T-helper 1 cell treated with Interleukin-12 subunit alpha and Interleukin-12 subunit beta and Interleukin-4 antibody, amounts not matched to agents 30 ng/mL and 1 ng/mL, for 36 hours (primary cell): ENCODE measurements at regions not wholly inside any gene's neighbourhood (a gene's known extent, or its start where the extent isn't known, plus 50 kb on each side); places are given as distances from the start of the nearest gene placed in this dataset.

ENCODE experiments used
- intact Hi-C: fragments of 100-400 bp; cut with micrococcal nuclease; formaldehyde crosslinking; loops from one replicate; pipeline ENCODE4 v1.15.1; 2024

DNA sequence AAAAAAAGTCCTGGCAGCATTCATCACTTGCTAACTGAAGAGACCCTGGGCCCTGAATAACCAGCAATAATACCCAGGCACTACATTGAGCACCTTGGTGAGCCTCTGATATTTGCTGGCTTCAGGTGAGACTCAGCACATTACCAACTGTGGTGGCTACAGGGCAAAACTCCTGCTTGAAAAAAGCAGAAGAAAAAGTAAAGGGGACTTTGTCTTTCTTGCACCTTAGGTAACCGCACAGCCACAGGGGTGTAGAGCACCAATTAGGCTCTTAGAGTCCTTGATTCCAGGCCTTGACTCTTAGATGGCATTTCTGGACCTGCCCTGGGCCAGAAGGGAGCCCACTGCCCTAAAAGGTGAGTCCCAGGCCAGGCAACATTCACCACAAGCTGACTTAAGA is 269.5 kb downstream of the AUH start:
- intact Hi-C loops, result no loop called here

DNA sequence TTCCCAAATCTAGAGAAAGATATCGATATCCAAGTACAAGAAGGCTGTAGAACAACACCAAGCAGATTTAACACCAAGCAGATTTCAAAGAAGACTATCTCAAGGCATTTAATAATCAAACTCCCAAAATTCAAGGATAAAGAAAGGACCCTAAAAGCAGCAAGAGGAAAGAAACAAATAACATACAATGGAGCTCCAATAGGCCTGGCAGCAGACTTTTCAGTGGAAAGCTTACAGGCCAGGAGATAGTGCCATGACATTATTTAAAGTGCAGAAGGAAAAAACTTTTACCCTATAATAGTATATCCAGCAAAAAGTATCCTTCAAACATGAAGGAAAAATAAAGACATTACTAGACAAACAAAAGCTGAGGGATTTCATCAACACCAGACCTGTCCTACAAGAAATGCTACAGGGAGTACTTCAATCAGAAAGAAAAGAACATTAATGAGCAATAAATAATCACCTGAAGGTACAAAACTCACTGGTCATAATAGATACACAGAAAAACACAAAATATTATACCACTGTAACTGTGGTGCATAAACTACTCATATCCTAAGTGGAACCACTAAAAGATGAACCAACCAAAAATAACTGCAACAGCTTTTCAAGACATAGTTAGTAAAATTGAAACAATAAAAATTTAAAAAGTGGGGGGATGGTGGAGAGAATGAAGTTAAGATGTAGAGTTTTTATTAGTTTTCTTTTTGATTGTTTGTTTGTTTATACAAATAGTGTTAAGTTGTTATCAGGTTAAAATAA is 267.2 kb downstream of the AUH start:
- intact Hi-C loops, result no loop called here

DNA sequence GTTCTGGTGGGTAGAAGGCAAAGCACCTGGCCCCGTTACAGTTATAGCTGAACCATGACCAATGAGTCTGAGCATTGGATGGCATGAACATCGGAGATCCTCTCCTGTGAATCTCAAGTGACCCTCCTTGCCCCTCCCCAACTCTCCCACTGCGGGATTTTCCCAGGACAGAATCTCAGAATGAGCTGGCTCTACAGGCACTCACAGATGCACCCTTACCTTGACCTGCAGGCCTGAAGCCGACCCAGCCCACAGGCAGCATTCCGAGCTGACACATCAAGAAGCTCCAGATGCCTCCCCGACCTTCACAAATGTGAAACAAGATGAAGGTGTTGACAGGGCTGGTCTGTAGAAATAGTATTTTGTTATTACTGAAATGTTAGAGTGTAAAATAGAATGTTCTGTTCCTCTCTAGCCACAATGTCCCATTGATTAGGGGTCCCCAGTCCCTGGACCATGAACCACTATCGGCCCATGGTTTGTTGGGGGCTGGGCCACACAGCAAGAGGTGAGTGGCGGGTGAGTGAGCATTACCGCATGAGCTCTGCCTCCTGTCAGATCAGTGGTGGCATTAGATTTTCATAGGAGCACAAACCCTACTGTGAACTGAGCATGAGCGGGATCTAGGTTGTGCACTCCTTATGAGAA is 263.4 kb downstream of the AUH start:
- intact Hi-C loops, result no loop called here

DNA sequence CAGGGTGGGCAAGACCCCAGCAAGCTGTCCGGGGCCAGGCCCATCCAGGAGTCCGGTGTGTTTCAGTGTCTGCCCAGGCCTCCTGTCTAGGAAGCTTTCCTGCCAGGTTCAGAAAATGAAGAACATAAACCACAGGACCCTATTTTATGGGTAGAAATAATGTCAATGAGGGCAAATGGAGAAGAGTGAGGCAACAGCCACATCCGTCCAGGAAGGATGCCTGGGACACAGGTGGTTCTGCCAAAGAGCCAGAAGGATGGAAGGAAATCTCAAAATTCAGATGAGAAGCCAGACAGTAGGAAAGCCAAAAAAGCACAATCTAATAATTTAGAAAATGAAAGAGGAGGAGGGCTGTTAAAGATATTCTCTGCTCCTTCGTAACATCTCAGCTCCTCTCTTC is 262.3 kb downstream of the AUH start:
- intact Hi-C loops, result no loop called here

DNA sequence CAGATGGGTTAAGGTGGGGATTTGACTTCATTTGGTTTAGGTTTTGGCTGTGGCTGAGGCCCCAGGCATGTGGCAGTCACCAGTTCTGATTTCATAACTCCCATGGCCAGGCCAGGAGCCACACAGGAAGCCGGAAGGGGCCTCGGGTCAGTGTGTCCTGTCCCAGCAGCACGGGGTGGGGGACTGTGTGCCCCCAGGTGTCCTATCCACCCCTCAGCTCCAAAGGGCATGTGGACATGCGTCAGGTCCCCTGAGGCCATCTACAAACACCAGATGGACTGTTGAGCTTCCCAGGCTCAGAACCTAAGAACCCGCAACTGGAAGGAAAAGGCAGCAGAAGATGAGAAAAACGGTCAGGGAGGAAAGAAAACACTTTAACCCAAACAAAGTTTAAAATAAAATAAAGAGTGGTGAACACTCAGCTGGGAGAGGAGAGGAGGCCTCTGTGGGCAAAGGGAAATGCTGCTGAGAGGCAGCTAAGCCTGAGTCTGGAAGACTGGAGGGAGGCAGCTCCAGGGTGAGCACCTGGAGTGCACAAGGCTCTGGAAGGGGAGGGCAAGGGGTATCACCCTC is 260.8 kb downstream of the AUH start:
- intact Hi-C loops, result loop anchor here (1.0 to 2.0 kb wide), 9 partner anchors 30 to 612 kb away; no protein-coding TSS in a partner anchor

DNA sequence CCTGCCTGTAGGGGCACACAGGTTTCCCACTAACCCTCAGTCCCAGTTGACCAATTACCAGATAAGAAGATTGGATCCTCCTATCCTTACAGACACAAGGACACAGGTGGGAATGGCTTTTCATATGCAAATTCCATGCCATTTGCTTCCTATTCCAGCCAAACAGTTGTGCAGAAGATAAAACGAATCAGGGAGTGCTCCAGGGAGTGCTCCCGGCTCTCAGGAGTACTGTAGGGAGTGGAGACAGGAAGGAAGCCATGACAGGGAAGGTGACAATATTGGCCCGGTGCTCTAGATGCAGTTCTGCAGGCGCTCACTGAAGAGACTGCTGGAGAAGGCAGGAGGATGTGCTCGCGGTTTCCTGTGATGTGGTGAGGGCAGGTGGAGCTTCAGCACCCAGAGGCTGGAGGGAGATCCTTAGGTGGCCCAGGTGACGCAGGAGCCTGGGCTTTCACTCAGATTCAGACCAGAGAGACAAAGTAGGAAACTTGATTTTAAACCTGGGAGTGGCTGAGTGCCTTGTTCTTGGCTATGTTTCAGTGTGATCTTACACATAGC is 260.0 kb downstream of the AUH start:
- intact Hi-C loops, result loop anchor here (1.0 to 2.0 kb wide), 7 partner anchors 65 to 611 kb away; partner anchors contain the start of gene AUH

DNA sequence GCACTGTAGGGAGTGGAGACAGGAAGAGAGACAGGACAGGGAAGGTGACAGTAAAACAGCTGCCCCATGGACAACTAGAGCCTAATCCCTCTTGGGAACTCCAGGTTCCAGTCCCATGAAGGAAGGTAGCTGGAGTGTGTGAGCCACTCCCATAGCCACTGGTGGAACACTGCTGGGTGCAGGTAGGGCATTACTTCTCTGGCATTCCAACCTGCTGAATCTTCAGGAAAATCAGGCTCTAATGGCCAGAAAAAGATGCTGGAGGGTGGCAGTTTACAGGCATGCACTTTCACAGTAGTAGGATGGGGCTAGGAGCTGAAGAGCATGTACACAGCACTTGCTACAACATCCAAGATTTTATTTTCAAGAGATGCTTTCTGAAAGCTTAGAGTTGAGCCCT is 259.4 kb downstream of the AUH start:
- intact Hi-C loops, result loop anchor here (1.0 kb wide), 2 partner anchors 151 to 259 kb away; partner anchors contain the start of gene AUH

DNA sequence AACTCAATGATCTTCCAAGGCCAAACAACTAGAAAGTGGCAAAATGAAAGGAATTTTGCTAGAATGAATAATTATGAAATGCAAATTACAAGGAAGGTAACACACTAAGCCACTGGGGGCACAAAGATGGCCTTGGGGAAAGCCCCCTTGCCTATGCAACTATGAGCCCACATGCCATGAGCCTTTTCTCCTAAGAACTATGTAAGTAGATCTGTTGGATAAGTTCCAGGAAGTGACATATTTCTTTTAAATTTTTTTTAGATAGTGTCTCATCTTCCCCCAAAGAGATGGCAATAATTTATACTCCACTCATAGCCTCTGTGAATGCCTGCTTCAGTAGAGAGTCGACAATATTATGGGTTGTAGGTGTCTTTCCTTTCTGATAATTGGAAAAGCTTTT is 257.8 kb downstream of the AUH start:
- intact Hi-C loops, result no loop called here

DNA sequence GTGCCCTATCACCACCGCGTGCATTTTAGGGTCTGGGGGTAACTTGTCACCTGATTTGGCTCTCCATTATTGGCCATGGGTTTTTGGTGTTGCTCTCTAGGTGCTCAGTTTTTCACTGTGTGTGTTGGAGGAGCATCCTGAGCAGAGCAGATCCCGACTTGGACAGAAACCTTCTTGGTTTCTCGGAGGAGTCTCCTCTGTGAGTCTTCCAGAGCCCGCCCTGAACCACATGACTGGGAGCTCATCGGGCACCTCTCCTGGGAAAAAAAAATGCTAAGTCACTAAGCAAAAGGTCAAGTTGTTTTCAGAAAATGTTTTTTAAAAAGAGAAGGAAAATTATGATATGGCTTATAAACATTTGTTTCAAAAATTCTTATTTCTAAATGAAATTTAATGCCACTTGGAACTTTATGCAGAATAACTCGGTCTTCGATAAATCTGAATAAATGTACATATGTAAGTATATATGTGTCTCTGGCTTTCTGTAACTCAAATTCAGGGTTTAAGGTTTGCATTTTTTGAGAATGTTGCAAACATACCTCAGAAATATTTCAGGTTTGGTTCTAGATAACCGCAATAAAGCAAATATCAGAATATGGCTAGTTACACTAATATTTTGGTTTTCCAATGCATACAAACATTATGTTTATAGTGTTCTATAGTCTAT is 255.2 kb downstream of the AUH start:
- intact Hi-C loops, result no loop called here

DNA sequence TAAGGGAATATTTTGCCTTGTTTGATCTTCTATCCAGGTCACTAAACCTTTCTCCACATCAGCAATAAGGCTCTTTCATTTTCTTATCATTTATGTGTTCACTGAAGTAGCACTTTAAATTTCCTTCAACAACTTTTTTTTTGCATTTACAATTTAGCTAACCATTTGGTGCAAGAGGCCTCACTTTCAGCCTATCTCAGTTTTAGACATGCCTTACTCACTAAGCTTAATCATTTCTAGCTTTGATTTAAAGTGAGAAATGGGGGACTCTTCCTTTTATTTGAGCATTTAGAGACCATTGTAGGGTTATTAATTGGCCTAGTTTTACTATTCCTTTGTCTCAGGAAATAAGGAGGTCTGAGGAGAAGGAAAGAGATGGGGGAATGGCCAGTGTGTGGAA is 250.5 kb downstream of the AUH start:
- intact Hi-C loops, result no loop called here

DNA sequence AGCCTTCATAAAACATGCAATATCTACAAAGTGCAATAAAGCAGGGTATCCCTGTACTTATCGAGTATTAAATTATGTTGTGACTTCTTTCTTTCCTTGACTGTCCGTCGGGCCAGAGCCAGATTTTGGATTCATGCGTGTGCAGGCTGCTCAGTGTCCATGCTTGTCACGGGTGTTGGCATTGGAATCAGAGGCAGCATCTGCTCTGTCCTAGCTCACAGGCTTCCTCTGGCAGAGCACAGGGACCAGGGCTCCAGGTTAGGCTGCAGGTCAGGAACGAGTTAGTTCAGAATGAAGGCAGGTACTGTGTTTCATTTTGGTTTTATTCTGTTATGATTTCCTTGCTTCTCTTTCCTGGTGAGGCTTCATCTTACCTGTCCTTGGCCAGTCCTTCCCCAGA is 249.8 kb downstream of the AUH start:
- intact Hi-C loops, result no loop called here

DNA sequence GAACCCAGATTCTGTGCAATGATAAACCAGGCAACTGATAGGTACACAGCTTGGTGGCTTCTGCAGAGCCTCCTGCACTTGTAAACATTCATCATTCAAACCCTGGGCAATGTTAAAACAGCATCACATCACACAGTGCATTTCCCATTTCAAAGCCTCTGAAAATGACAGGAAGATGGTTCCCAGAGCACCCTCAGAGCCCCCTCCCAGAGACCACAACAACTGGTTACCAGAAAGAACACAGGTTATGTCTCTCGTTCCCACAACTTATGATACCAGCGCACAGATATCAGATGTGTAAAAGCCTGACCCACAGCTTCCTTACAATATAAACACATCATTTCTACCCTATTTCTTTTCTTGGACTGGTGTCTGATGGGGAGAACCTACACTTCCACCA is 248.7 kb downstream of the AUH start:
- intact Hi-C loops, result no loop called here

DNA sequence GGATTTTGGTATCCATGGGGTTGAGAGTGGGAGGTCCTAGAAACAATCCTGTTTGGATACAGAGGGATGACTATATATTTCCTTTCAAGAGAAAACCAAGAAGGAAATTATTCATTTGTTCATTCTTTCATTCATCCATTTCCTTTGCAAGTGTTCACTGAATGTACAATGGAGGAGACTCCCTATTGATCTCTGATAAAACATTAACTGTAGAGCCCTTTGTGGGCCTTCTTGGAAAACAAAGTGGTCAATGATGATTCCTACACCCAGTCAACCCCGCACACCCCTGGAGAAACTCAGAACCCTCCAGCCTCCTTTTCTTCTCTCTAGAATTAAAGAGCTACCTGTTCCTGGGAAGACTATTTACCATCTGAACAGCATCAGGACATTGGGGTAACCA is 247.3 kb downstream of the AUH start:
- intact Hi-C loops, result no loop called here

DNA sequence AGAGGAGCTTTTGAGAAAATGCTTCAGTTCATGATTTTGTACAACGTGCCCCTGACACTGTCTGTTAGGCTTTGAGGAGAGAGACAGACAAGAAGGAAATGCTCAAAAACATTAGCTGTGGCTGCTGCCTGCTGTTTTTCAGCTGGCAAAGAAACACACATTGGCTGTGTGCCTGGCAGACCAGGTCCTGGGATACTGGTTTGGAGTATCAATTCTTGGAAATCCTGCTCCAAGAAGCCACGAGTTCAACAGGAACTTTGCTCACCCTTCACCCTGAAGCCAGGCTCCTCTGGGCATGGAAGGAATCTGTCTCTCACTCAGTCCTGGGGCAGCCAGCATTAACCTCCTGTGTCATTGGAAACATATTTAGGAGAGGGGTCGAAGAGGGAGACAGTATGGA is 245.5 kb downstream of the AUH start:
- intact Hi-C loops, result loop anchor here (1.0 kb wide), 1 partner anchor 9 kb away; no protein-coding TSS in a partner anchor

DNA sequence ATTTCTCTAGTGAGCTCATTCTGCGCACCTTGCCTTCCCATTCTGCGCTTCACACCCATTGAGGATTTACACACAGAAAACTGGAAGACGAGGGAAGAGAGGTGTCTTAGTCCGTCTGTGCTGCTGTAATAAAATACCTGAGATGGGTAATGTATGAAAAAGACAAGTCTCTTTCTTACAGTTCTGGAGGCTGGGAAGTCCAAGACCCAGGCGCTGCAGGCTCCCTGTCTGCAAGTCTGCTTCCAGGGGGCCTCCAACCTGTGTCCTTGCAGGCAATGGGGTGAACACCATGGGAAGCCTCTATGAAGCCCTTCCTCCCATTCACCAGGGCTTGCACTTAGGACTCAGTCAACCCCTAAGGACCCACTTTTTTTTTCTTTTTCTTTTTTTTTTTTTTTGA is 245.0 kb downstream of the AUH start:
- intact Hi-C loops, result loop anchor here (1.0 kb wide), 1 partner anchor 9 kb away; no protein-coding TSS in a partner anchor

DNA sequence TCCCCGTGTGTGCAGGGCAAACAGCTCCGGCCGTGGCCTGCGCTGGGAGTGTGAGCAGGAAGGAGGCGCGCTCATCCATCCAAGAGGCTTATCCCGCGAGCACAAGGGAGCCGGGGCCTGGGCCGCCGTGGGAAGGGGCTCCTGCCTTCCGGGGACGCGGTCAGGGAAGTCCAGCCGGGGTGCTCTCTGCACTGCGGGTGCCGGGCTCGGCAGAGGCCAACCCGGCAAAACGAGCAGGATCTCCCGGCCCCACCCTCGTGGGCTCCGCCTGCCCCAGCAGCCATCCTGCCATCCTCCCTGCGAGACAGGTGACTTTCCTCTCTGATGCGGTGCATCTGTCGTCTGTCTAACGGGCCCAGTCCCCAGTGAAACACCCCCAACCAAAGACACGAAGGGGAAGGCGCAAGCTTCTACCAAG is 244.2 kb downstream of the AUH start:
- intact Hi-C loops, result no loop called here

DNA sequence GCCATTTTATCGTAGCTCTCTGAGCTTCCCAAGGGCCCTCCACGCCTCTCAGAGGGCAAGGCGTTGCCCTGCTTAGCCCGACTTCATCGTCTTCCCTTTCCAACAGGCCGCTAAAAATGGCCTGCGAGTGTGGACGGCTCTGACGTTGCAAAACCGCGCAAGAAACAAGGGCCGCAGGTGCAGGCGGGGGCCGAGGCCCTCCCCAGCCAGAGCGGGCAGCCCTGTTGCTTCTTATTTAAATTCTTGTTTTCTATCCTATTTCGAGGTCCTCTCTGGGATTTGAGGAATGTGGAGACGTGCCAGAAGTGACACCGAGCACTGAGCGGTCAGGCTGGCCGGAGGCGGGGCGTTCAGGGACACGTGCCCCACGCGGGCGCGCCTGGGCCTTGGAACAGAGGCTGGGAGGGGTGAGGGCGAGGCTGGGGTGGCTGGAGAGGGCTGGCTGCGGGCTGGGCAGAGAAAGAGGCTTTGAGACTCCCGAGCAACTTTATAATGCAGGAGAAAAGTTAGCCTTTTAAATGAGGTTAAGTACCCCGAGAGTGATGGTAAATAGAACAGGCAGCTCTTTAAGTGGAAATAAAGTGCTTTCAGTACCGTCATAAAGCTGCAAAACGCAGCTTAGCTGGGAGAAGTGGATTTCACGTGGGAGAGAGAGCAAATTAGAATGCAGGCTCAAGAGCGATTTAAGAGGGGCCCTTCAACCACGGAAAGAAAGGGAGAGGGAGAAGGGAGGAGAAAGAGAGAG is 243.6 kb downstream of the AUH start:
- intact Hi-C loops, result no loop called here

DNA sequence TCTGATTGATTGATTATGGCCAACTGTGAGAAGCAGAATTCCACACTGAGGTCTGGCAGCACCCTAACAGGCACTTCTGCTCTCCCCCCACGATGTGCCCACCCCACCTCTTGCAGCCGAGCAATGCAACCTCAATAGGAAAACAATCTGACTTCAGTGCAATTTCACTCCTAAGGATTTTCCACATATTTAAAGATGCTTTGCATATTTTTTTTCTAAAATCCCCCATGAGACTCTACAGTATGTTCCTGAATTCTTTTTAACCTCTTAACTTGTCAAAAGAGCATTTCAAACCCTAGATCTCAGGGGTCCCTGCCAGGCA is 243.1 kb downstream of the AUH start:
- intact Hi-C loops, result no loop called here

DNA sequence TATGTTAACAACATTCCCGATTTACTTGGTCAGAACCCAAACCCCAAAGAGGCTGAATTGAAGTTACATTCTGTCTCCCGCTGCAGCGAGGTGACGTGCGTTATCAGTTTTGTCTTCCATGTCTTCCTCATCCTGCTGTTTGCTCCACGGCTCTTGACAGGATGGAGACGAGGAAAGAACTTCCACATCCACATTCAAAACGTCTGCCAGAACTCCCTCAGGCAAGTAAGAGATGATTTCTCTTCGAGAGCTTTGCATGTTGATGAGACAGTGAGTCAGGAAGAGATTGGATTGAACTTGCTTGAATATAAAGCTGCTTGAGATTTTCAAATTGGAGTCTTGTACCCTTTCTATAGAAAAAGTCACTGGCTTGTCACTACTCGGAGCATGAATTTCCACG is 242.6 kb downstream of the AUH start:
- intact Hi-C loops, result no loop called here

DNA sequence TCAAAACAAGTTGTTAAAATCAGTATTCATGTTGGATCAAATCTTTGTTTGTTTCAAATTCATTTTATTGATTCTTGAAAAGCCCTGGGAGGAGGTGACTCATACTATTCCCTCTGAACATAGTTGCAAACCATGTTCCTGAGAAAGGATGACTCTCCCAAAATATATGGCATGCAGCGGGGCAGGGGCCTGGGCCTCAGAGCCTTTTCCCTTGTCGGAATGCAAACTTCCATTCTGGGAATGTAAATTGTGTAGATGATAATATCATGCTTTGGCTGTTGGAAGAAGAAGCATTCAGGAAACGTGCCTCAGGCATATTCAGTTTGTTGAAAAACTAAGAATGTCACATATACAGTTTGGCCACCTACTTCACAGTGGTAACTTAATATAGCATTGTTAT is 242.0 kb downstream of the AUH start:
- intact Hi-C loops, result no loop called here

DNA sequence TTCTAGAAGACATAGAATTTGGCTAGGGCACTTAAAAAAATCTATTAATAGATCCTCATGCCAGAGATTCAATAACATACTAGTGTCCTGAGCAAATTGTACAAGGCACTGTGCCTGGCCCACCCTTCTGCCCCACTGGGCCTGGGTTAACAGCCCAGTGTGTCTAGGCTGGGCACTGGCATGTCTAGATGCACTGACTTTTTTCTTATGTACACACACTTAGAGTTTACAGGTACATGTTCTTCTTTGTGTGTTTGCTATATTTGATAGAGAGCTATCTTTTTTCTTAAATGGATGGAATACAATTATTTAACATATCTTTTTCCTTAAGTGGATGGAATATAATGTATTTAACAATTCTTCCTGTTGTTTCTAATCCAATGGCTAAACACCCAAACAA is 241.5 kb downstream of the AUH start:
- intact Hi-C loops, result no loop called here
